GM19463 (cell line): ENCODE measurements at regions not wholly inside any gene's neighbourhood (a gene's known extent, or its start where the extent isn't known, plus 50 kb on each side); places are given as distances from the start of the nearest gene placed in this dataset.
"Not testable (repeated sequence)": the region's sequence is repeated elsewhere in the genome, so short reads cannot be mapped to it uniquely, and the experiment has no call there.

ENCODE experiments used
- ATAC-seq: cut with Tn5 transposase; IDR thresholded peaks from one replicate; pipeline ENCODE4 v1.9.1; 2021; ENCODE audit warnings: mild to moderate bottlenecking, moderate library complexity; ENCODE audit not compliant: unreplicated experiment

GRCh38 chr2:59177748-59178147 is 936.6 kb upstream of the FANCL start:
- ATAC-seq = no peak

- no peak for ATAC-seq
Observed at GRCh38 chr2:59176737-59177136, 935.6 kb upstream of the FANCL start.

GRCh38 chr2:59174536-59175243 is 933.6 kb upstream of the FANCL start:
- no peak for ATAC-seq

- no peak for ATAC-seq
Observed at GRCh38 chr2:59173325-59173724, 932.2 kb upstream of the FANCL start.

- ATAC-seq = peak; percentile 75
Observed at GRCh38 chr2:59171019-59171418, 929.9 kb upstream of the FANCL start.

GRCh38 chr2:59168766-59169165 is 927.6 kb upstream of the FANCL start:
- no peak for ATAC-seq

GRCh38 chr2:59167514-59167913 is 926.4 kb upstream of the FANCL start:
- no peak for ATAC-seq

- ATAC-seq = not testable (repeated sequence)
Observed at GRCh38 chr2:59157908-59158307, 916.8 kb upstream of the FANCL start.

GRCh38 chr2:59151805-59152204 is 910.7 kb upstream of the FANCL start:
- no peak for ATAC-seq

- ATAC-seq = no peak
Observed at GRCh38 chr2:59150217-59150849, 909.2 kb upstream of the FANCL start.

GRCh38 chr2:59149271-59149670 is 908.1 kb upstream of the FANCL start:
- ATAC-seq = no peak

GRCh38 chr2:59112258-59112657 is 871.1 kb upstream of the FANCL start:
- no peak for ATAC-seq

- no peak for ATAC-seq
Observed at GRCh38 chr2:59096973-59097372, 855.8 kb upstream of the FANCL start.

- ATAC-seq = no peak
Observed at GRCh38 chr2:59093571-59093970, 852.4 kb upstream of the FANCL start.

GRCh38 chr2:59084326-59084725 is 843.2 kb upstream of the FANCL start:
- ATAC-seq = no peak

GRCh38 chr2:59083075-59083828 is 842.1 kb upstream of the FANCL start:
- ATAC-seq = no peak

- ATAC-seq = no peak
Observed at GRCh38 chr2:59082657-59083056, 841.5 kb upstream of the FANCL start.

GRCh38 chr2:59080451-59081181 is 839.5 kb upstream of the FANCL start:
- no peak for ATAC-seq

- no peak for ATAC-seq
Observed at GRCh38 chr2:59077981-59078531, 836.9 kb upstream of the FANCL start.

GRCh38 chr2:59077026-59077725 is 836.1 kb upstream of the FANCL start:
- no peak for ATAC-seq
